ENCODE measurements at regions not wholly inside any gene's neighbourhood (a gene's known extent, or its start where the extent isn't known, plus 50 kb on each side); places are given as distances from the start of the nearest gene placed in this dataset.

DNA sequence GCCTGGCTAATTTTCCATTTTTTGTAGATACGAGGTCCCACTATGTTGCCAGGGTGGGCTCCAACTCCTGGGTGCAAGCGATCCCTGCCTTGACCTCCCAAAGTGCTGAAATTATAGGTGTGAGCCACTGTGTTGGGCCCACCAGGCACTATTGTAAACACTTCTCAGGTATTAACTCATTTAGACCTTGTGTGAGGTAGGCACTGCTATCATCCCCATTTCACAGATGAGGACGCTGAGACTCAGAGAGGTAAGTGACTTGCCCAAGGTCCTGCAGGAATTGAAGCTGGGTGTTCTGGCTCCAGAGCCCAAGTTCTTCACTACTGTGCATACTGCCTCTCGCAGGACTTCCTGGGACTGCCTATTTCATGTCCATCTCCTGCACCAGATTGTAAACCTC lies 67.1 kb upstream of the SYPL1 start:
- intact Hi-C loops (cut with DNase I) = loop anchor here (5.0 to 10.0 kb wide), 3 partner anchors 483 to 986 kb away; partner anchors contain the start of genes CCDC71L and HBP1
- Histone ChIP-seq H3K4me1 (peaks cover 0 to 9% (median 5%) of the 10 kb centered on the region in 4 donors), H3K4me3 (no peak overlapping the region), H3K27me3 (no peaks in the 10 kb centered on the region), H3K9me3 (no peaks in the 10 kb centered on the region), H3K27ac (no peak overlapping the region), H3K36me3 (no peaks in the 10 kb centered on the region)
- 88 to 94% methylated on average over 4 of the region's 4 CpGs for WGBS, 2 donors
- TF ChIP-seq EP300 (IDR thresholded peaks at IDR 0.05) (no peak), POLR2AphosphoS5 (IDR thresholded peaks at IDR 0.05) (no peak), POLR2A (IDR thresholded peaks at IDR 0.05) (no peak)
- TF ChIP-seq, protein P1, sequence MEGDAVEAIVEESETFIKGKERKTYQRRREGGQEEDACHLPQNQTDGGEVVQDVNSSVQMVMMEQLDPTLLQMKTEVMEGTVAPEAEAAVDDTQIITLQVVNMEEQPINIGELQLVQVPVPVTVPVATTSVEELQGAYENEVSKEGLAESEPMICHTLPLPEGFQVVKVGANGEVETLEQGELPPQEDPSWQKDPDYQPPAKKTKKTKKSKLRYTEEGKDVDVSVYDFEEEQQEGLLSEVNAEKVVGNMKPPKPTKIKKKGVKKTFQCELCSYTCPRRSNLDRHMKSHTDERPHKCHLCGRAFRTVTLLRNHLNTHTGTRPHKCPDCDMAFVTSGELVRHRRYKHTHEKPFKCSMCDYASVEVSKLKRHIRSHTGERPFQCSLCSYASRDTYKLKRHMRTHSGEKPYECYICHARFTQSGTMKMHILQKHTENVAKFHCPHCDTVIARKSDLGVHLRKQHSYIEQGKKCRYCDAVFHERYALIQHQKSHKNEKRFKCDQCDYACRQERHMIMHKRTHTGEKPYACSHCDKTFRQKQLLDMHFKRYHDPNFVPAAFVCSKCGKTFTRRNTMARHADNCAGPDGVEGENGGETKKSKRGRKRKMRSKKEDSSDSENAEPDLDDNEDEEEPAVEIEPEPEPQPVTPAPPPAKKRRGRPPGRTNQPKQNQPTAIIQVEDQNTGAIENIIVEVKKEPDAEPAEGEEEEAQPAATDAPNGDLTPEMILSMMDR (IDR thresholded peaks at IDR 0.05) = no peak
- DNase-seq = no peak

DNA sequence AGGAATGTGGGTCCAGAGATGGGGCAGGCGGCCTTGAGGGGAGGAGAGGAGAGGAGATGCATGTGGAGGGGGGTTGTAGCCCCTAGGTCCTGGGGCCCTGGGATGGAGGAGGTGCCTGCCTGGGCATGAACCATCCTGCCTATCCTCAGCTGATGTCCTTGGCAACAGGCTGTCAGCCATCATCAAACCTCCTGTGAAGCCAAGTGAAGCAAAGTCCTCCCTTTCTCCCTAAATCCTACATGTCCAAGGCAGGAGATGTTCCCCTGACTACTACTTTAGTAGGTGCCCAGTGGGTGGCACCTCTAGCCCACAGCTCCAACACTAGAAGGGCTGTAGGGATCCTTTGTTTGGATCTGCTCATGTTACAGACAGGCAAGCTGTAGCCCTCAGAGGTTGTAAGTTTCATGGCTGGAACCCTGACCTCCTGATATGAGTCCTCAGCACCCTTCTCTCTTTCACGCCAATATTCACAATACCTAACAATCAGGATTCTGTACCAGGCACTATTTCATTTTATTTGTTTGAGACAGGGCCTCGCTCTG lies 66.6 kb upstream of the SYPL1 start:
- Histone ChIP-seq H3K9me3 (no peaks in the 10 kb centered on the region), H3K4me1 (peaks cover 0 to 9% (median 5%) of the 10 kb centered on the region in 4 donors), H3K4me3 (no peak overlapping the region), H3K36me3 (no peaks in the 10 kb centered on the region), H3K27ac (no peak overlapping the region), H3K27me3 (no peaks in the 10 kb centered on the region)
- TF ChIP-seq, protein P1 (IDR thresholded peaks at IDR 0.05) = no peak
- TF ChIP-seq POLR2A (IDR thresholded peaks at IDR 0.05) (no peak), POLR2AphosphoS5 (IDR thresholded peaks at IDR 0.05) (no peak)
- 95 to 96% methylated on average over 3 of the region's 3 CpGs for WGBS, 2 donors
- intact Hi-C loops (cut with DNase I) = loop anchor here (5.0 to 10.0 kb wide), 3 partner anchors 484 to 986 kb away; partner anchors contain the start of genes CCDC71L and HBP1
- no peak for DNase-seq

DNA sequence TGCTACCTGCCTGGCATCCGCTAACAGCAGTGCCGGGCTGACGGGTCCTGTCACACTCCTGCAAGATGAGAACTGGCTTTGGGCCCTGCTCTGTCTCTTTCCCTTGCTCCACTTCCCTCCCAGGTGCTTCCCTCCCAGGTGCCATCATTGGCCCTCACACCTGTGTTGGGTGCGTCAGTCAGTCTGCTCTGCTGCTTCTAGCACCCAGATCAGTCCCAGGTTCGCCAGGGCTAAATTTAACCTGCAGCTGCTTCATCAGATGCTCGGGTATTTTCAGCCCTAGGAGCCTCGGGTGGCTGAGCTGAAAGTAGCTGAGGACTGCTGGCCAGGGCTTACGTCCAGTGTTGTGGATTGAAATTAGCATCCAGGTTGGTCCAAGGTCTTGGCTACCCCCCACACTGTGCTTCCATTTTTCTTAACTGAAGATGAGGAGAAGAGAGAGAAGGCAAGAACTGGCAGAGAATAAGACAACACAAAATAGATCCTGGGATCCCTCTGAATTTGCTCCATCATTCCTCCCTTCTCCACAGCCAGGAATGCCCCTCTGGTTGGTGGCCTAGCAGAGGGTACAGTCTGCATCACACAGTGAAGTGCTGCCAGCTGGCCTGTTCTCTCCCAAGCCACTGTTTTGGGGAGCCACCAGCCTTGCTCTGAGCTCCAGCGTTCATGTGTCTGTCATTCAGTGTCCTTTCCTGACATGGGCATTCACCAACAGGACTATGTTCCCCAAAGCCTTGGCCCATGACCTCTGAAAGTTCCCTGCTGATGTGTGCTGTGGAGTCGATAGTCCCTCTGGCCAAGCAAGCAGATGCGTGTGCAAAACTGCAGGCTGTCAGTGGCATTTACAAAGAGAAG lies 65.9 kb upstream of the SYPL1 start:
- peaks cover 0 to 9% (median 5%) of the 10 kb centered on the region in 4 donors for H3K4me1 ChIP-seq
- 73 to 85% methylated on average over 11 of the region's 11 CpGs for WGBS, 2 donors
- TF ChIP-seq, protein P1 (IDR thresholded peaks at IDR 0.05) = no peak
- no peak for TF ChIP-seq POLR2A (IDR thresholded peaks at IDR 0.05)
- TF ChIP-seq POLR2AphosphoS5 (IDR thresholded peaks at IDR 0.05) = no peak
- TF ChIP-seq EP300 (IDR thresholded peaks at IDR 0.05) = no peak
- H3K9me3 ChIP-seq = no peaks in the 10 kb centered on the region
- no peak for DNase-seq
- H3K4me3 ChIP-seq = no peak overlapping the region
- intact Hi-C loops (cut with DNase I) = loop anchor here (5.0 to 10.0 kb wide), 3 partner anchors 484 to 987 kb away; partner anchors contain the start of genes CCDC71L and HBP1
- no peaks in the 10 kb centered on the region for H3K27me3 ChIP-seq
- H3K27ac ChIP-seq = no peak overlapping the region
- no peaks in the 10 kb centered on the region for H3K36me3 ChIP-seq

DNA sequence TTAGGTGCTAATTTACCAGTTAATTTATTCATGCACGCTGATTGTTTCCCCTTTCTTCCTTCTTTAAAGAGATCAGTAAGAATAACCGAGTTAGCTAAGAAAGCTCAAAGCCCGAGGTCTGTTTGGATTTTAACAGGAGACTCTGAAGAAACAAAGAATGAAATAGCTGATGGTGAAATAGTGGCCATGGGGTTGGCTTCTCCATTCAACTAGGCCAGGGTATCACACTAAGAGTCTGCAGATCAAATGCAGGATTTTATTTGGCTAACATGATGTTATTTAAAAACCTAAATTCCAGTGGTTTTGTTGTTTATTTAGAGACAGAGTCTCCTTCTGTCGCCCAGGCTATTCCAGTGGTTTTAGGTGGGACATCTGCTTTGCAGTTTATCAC lies 65.2 kb upstream of the SYPL1 start:
- Histone ChIP-seq H3K4me3 (no peak overlapping the region), H3K4me1 (peaks cover 0 to 9% (median 5%) of the 10 kb centered on the region in 4 donors), H3K27me3 (no peaks in the 10 kb centered on the region), H3K27ac (no peak overlapping the region), H3K36me3 (no peaks in the 10 kb centered on the region), H3K9me3 (no peaks in the 10 kb centered on the region)
- WGBS, 2 donors = 87 to 88% methylated on average over 4 of the region's 4 CpGs
- intact Hi-C loops (cut with DNase I) = loop anchor here (5.0 to 10.0 kb wide), 3 partner anchors 485 to 988 kb away; partner anchors contain the start of genes CCDC71L and HBP1
- no peak for TF ChIP-seq POLR2A (IDR thresholded peaks at IDR 0.05)
- TF ChIP-seq, protein P1 (IDR thresholded peaks at IDR 0.05) = no peak
- TF ChIP-seq POLR2AphosphoS5 (IDR thresholded peaks at IDR 0.05) = no peak
- TF ChIP-seq EP300 (IDR thresholded peaks at IDR 0.05) = no peak
- DNase-seq = no peak

All from sigmoid colon (tissue), 6 donors.